Parathyroid adenoma (tissue), 2 donors: ENCODE measurements at regions not wholly inside any gene's neighbourhood (a gene's known extent, or its start where the extent isn't known, plus 50 kb on each side); places are given as distances from the start of the nearest gene placed in this dataset.
"Not testable (repeated sequence)": the region's sequence is repeated elsewhere in the genome, so short reads cannot be mapped to it uniquely, and the experiment has no call there.

Source experiments
- H2AFZ ChIP-seq: fragments of 300-600 bp; sonication (generic); one replicate; pipeline ENCODE4 v1.7.0; 2017; ENCODE audit warnings: antibody characterized with exemption, mild to moderate bottlenecking
- H3K27ac ChIP-seq: fragments of 300-600 bp; sonication (generic); one replicate; pipeline ENCODE4 v1.7.0; 2017
- H3K27me3 ChIP-seq: fragments of 300-600 bp; sonication (generic); one replicate; pipeline ENCODE4 v1.7.0; 2017; ENCODE audit warnings: low read length; ENCODE audit not compliant: control insufficient read depth, insufficient read depth
- H3K36me3 ChIP-seq: fragments of 300-600 bp; sonication (generic); one replicate; pipeline ENCODE4 v1.7.0; 2017; ENCODE audit warnings: low read length; ENCODE audit not compliant: control insufficient read depth, insufficient read depth
- H3K4me1 ChIP-seq: fragments of 300-600 bp; sonication (generic); one replicate; pipeline ENCODE4 v1.7.0; 2017; ENCODE audit warnings: control low read depth
- H3K4me2 ChIP-seq: fragments of 300-600 bp; sonication (generic); one replicate; pipeline ENCODE4 v1.7.0; 2017; ENCODE audit warnings: low read length
- H3K4me3 ChIP-seq: fragments of 300-600 bp; sonication (generic); one replicate; pipeline ENCODE4 v1.7.0; 2017; ENCODE audit warnings: low read depth, low read length
- H3K79me2 ChIP-seq: fragments of 300-600 bp; sonication (generic); one replicate; pipeline ENCODE4 v1.7.0; 2017; ENCODE audit warnings: control low read depth
- H3K9ac ChIP-seq: fragments of 300-600 bp; sonication (generic); one replicate; pipeline ENCODE4 v1.7.0; 2017; ENCODE audit warnings: mild to moderate bottlenecking
- H3K9me3 ChIP-seq: fragments of 300-600 bp; sonication (generic); one replicate; pipeline ENCODE4 v1.7.0; 2017; ENCODE audit warnings: low read length; ENCODE audit not compliant: control insufficient read depth
- TF ChIP-seq, protein P1 (sequence below): fragments of 300-600 bp; sonication (generic); IDR thresholded peaks from one replicate; pipeline ENCODE4 v1.7.0; 2017; ENCODE audit warnings: antibody characterized with exemption, mild to moderate bottlenecking
- donor health status: primary hyperparathyroidism.

DNA sequence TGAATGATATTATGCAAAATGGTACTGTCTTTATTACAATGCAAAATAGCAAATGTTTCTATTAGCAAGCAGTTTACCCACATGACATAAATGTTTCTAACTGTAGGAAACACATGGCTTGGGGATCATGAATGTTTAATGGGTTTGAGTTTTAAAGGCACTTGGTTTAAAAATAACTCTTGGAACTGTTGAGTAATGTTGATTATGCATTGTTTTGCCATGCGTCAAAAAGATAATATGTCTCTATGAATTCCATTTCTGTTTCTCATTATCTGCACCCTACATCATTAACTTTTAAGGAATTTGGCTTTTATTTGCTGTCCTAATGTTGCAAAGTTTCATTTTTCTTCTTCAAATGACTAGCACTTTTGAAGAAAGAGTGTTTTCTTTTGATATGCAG is 1355.5 kb downstream of the SUCLG1 start:
- Histone ChIP-seq H3K9me3 (no peaks in the 10 kb centered on the region), H3K4me2 (no peak overlapping the region), H3K4me3 (no peak overlapping the region), H2AFZ (no peak overlapping the region), H3K79me2 (no peaks in the 10 kb centered on the region), H3K27me3 (no peaks in the 10 kb centered on the region), H3K9ac (no peak overlapping the region), H3K27ac (no peak overlapping the region), H3K36me3 (no peaks in the 10 kb centered on the region), H3K4me1 (no peaks in the 10 kb centered on the region)
- TF ChIP-seq, protein P1, sequence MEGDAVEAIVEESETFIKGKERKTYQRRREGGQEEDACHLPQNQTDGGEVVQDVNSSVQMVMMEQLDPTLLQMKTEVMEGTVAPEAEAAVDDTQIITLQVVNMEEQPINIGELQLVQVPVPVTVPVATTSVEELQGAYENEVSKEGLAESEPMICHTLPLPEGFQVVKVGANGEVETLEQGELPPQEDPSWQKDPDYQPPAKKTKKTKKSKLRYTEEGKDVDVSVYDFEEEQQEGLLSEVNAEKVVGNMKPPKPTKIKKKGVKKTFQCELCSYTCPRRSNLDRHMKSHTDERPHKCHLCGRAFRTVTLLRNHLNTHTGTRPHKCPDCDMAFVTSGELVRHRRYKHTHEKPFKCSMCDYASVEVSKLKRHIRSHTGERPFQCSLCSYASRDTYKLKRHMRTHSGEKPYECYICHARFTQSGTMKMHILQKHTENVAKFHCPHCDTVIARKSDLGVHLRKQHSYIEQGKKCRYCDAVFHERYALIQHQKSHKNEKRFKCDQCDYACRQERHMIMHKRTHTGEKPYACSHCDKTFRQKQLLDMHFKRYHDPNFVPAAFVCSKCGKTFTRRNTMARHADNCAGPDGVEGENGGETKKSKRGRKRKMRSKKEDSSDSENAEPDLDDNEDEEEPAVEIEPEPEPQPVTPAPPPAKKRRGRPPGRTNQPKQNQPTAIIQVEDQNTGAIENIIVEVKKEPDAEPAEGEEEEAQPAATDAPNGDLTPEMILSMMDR, result no peak

DNA sequence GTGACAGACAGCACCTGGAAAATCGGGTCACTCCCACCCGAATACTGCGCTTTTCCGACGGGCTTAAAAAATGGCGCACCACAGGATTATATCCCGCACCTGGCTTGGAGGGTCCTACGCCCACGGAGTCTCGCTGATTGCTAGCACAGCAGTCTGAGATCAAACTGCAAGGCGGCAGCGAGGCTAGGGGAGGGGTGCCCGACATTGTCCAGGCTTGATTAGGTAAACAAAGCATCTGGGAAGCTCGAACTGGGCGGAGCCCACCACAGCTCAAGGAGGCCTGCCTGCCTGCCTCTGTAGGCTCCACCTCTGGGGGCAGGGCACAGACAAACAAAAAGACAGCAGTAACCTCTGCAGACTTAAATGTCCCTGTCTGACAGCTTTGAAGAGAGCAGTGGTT is 1370.0 kb downstream of the SUCLG1 start:
- not testable (repeated sequence) for H3K4me1 ChIP-seq, H3K4me3 ChIP-seq, H2AFZ ChIP-seq, H3K9ac ChIP-seq, H3K27me3 ChIP-seq, H3K36me3 ChIP-seq, H3K4me2 ChIP-seq, H3K27ac ChIP-seq, H3K79me2 ChIP-seq, H3K9me3 ChIP-seq

DNA sequence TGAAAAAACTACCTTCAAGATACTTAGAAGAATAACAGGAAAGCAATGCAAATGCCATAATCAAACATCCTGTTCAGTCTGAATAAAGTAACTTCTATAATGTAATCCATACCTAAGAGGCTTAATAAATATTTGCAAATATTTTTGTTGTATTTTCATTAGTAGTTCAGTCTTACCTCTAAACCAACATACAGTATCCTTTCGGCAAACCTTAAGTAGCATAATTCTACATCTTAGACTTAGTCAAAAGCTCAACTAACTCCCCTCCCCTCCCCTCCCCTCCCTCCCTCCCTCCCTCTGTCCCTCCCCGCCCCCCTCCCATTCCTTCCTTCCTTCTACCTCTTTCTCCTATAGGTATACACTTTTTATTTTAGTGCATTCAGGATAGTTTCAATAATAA is 1373.2 kb downstream of the SUCLG1 start:
- Histone ChIP-seq H3K9me3 (no peaks in the 10 kb centered on the region), H3K27ac (no peak overlapping the region), H3K36me3 (no peaks in the 10 kb centered on the region), H3K27me3 (no peaks in the 10 kb centered on the region), H3K9ac (no peak overlapping the region), H3K79me2 (no peaks in the 10 kb centered on the region), H3K4me1 (no peaks in the 10 kb centered on the region), H2AFZ (no peak overlapping the region), H3K4me2 (no peak overlapping the region), H3K4me3 (no peak overlapping the region)
- TF ChIP-seq, protein P1, result no peak

DNA sequence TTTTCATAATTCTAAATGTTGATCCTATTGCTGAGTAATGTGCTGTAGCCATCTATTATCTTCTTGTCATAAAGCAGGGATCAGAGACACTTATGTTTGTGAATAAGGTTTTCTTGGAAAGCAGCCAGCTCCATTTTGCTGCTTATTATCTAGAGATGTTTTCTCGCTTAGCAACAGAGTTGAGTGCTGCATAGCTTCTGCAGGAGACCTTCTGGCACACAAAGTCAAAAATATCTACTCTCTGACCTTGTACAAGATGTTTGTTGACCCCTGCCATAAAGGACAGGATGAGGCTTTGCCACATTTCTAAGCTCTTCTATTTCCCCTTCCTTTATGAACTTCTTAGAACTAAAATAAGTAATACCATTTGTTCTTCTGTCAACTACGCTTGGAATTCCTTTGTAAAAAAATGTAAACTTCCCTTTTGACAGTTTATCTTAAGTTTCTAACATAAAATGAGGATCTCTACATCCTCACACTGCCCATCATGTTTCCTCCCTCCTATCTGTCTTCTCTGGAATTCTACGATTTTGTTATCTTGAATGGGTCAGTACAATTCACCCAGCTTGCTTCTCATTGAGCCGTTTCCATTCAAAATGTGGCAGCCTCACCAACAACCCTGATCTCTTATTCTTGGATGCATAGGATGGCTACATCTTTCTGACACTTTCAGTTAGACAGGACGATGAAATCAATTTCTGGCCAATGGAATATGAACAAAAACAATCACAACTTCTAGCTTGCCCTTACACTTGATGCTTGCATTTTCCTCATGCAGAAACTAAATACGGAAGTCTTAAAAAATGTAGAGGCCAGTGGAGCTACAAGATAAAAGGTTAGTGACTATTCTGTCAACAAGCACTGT is 1377.0 kb downstream of the SUCLG1 start:
- Histone ChIP-seq H3K79me2 (no peaks in the 10 kb centered on the region), H3K4me3 (no peak overlapping the region), H3K4me2 (no peak overlapping the region), H2AFZ (no peak overlapping the region), H3K36me3 (no peaks in the 10 kb centered on the region), H3K27ac (no peak overlapping the region), H3K9me3 (no peaks in the 10 kb centered on the region), H3K27me3 (no peaks in the 10 kb centered on the region), H3K9ac (no peak overlapping the region), H3K4me1 (no peaks in the 10 kb centered on the region)
- TF ChIP-seq, protein P1, result no peak

DNA sequence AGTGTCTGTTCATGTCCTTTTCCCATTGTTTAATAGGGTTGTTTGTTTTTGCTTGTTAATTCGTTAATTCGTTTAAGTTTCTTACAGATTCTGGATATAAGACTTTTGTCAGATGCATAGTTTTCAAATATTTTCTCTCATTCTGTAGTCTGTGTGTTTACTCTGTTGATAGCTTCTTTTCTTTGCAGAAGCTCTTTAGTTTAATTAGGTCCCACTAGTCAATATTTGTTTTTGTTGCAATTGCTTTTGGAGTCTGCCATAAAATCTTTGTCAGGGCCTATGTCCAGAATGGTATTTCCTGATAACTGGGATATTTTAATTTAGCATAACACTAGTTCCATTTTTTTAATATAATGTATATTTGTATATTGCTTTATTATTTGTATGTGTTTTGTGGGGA is 1380.1 kb downstream of the SUCLG1 start:
- no peak overlapping the region for H2AFZ ChIP-seq
- no peak overlapping the region for H3K4me3 ChIP-seq
- H3K36me3 ChIP-seq, result no peaks in the 10 kb centered on the region
- H3K27me3 ChIP-seq, result no peaks in the 10 kb centered on the region
- H3K79me2 ChIP-seq, result no peaks in the 10 kb centered on the region
- no peaks in the 10 kb centered on the region for H3K4me1 ChIP-seq
- no peak overlapping the region for H3K9ac ChIP-seq
- TF ChIP-seq, protein P1, result no peak
- no peak overlapping the region for H3K27ac ChIP-seq
- no peaks in the 10 kb centered on the region for H3K9me3 ChIP-seq
- no peak overlapping the region for H3K4me2 ChIP-seq
